ENCODE measurements at regions not wholly inside any gene's neighbourhood (a gene's known extent, or its start where the extent isn't known, plus 50 kb on each side); places are given as distances from the start of the nearest gene placed in this dataset.

GRCh38 chr1:80529546-80529945 lies 1271.2 kb upstream of the ADGRL2 start:
- TF ChIP-seq CTCF (IDR thresholded peaks at IDR 0.05) (no peak), POLR2A (IDR thresholded peaks at IDR 0.05) (no peak)

All from adrenal gland (tissue), 5 donors.